ENCODE measurements at regions not wholly inside any gene's neighbourhood (a gene's known extent, or its start where the extent isn't known, plus 50 kb on each side); places are given as distances from the start of the nearest gene placed in this dataset.

- TF ChIP-seq, protein P1, sequence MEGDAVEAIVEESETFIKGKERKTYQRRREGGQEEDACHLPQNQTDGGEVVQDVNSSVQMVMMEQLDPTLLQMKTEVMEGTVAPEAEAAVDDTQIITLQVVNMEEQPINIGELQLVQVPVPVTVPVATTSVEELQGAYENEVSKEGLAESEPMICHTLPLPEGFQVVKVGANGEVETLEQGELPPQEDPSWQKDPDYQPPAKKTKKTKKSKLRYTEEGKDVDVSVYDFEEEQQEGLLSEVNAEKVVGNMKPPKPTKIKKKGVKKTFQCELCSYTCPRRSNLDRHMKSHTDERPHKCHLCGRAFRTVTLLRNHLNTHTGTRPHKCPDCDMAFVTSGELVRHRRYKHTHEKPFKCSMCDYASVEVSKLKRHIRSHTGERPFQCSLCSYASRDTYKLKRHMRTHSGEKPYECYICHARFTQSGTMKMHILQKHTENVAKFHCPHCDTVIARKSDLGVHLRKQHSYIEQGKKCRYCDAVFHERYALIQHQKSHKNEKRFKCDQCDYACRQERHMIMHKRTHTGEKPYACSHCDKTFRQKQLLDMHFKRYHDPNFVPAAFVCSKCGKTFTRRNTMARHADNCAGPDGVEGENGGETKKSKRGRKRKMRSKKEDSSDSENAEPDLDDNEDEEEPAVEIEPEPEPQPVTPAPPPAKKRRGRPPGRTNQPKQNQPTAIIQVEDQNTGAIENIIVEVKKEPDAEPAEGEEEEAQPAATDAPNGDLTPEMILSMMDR (IDR thresholded peaks at IDR 0.05): no peak
- no peak for TF ChIP-seq POLR2A (IDR thresholded peaks at IDR 0.05)
Observed at GRCh38 chr10:28947171-28947570, 269.9 kb downstream of the BAMBI start.

All from heart left ventricle (tissue), 13 donors.